Esophagus muscularis mucosa (tissue), 3 donors: ENCODE measurements at regions not wholly inside any gene's neighbourhood (a gene's known extent, or its start where the extent isn't known, plus 50 kb on each side); places are given as distances from the start of the nearest gene placed in this dataset.

Experiments
- POLR2A ChIP-seq: fragments of 450-650 bp; IDR thresholded peaks from one replicate; pipeline ENCODE4 v1.6.1; 2017; ENCODE audit warnings: antibody characterized with exemption, moderate library complexity, mild to moderate bottlenecking, low read depth
- POLR2AphosphoS5 ChIP-seq, 2 donors: sonication (generic); formaldehyde crosslinking; IDR thresholded peaks; one replicate each; pipeline ENCODE4 v1.6.1; 2017; ENCODE audit warnings: antibody characterized with exemption in 2 of 2
- TF ChIP-seq, protein P1 (sequence below), 3 experiments: fragments of 200-600 bp in 2 of 3; fragments of 450-650 bp in 1 of 3; sonication (generic) in 2 of 3; IDR thresholded peaks; one replicate each; pipeline ENCODE4 v1.5.1; 2017 to 2019; ENCODE audit warnings: antibody characterized with exemption in 3 of 3, mild to moderate bottlenecking in 2 of 3, moderate library complexity in 1 of 3

DNA sequence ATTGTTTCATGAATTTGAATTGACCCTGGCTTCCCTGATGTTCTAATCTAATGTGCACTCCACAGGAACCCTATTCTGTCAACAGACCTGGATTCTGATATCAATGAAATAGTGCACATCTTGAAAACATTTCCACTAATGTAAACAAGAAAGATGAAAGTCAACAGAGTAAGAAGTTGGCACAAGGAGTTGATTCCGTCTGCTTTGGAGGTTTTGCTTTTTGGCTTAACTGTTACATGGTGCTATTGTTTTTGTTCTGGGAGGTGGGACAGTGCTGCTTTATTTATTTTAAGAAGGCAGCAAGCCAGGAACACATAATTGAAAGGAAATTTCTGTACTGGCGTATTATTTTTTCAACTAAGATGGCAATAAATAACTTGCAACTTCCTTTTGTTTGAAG lies 73.3 kb downstream of the LEPR start:
- TF ChIP-seq POLR2A (no peak), POLR2AphosphoS5 (IDR thresholded peaks at IDR 0.05) (no peak)
- TF ChIP-seq, protein P1, sequence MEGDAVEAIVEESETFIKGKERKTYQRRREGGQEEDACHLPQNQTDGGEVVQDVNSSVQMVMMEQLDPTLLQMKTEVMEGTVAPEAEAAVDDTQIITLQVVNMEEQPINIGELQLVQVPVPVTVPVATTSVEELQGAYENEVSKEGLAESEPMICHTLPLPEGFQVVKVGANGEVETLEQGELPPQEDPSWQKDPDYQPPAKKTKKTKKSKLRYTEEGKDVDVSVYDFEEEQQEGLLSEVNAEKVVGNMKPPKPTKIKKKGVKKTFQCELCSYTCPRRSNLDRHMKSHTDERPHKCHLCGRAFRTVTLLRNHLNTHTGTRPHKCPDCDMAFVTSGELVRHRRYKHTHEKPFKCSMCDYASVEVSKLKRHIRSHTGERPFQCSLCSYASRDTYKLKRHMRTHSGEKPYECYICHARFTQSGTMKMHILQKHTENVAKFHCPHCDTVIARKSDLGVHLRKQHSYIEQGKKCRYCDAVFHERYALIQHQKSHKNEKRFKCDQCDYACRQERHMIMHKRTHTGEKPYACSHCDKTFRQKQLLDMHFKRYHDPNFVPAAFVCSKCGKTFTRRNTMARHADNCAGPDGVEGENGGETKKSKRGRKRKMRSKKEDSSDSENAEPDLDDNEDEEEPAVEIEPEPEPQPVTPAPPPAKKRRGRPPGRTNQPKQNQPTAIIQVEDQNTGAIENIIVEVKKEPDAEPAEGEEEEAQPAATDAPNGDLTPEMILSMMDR (IDR thresholded peaks at IDR 0.05), result no peak
